GM23338 (cell line): ENCODE measurements at regions not wholly inside any gene's neighbourhood (a gene's known extent, or its start where the extent isn't known, plus 50 kb on each side); places are given as distances from the start of the nearest gene placed in this dataset.

Experiments
- ATAC-seq: fragments of 200-7000 bp; cut with Tn5 transposase; 3 replicates; pipeline ENCODE4 v1.9.1; 2020
- DNase-seq: peaks from one replicate; pipeline ENCODE4 v3.0.0-alpha.2; 2015; ENCODE audit warnings: low spot score
- H2AFZ ChIP-seq: fragments of 200-600 bp; sonication (generic); 2 replicates; pipeline ENCODE4 v1.8.0; 2016; ENCODE audit warnings: antibody characterized with exemption, mild to moderate bottlenecking, moderate library complexity
- H3F3A ChIP-seq: fragments of 200-600 bp; sonication (generic); replicated peaks from 2 replicates; pipeline ENCODE4 v1.8.0; 2017; ENCODE audit warnings: antibody characterized with exemption, mixed run types, low read depth
- H3K27ac ChIP-seq: fragments of 200-600 bp; sonication (generic); 2 replicates; pipeline ENCODE4 v1.6.1; 2016; ENCODE audit warnings: low read depth
- H3K27me3 ChIP-seq: fragments of 200-600 bp; sonication (generic); 2 replicates; pipeline ENCODE4 v1.8.0; 2016; ENCODE audit warnings: mild to moderate bottlenecking, mixed run types, moderate library complexity; ENCODE audit not compliant: insufficient read depth
- H3K36me3 ChIP-seq: fragments of 200-600 bp; sonication (generic); 2 replicates; pipeline ENCODE4 v1.8.0; 2016; ENCODE audit warnings: mild to moderate bottlenecking; ENCODE audit not compliant: insufficient read depth
- H3K4me1 ChIP-seq: fragments of 200-600 bp; sonication (generic); 2 replicates; pipeline ENCODE4 v1.8.0; 2016; ENCODE audit warnings: mild to moderate bottlenecking, moderate library complexity; ENCODE audit not compliant: insufficient read depth
- H3K4me2 ChIP-seq: fragments of 200-600 bp; sonication (generic); 2 replicates; pipeline ENCODE4 v1.7.1; 2017; ENCODE audit warnings: mixed run types
- H3K4me3 ChIP-seq: fragments of 200-600 bp; sonication (generic); 2 replicates; pipeline ENCODE4 v1.6.1; 2016; ENCODE audit warnings: mixed run types
- H3K79me2 ChIP-seq: fragments of 200-600 bp; sonication (generic); replicated peaks from 2 replicates; pipeline ENCODE4 v1.8.0; 2017; ENCODE audit warnings: mild to moderate bottlenecking; ENCODE audit not compliant: insufficient read depth
- H3K9me2 ChIP-seq: fragments of 200-600 bp; sonication (generic); 2 replicates; pipeline ENCODE4 v1.8.0; 2017; ENCODE audit not compliant: insufficient read depth
- H4K20me1 ChIP-seq: fragments of 200-600 bp; sonication (generic); replicated peaks from 2 replicates; pipeline ENCODE4 v1.8.0; 2017; ENCODE audit warnings: mild to moderate bottlenecking; ENCODE audit not compliant: insufficient read depth
- H3K27ac Mint-ChIP-seq: 2 replicates; pipeline ENCODE4 v1.8.0; 2020; ENCODE audit warnings: inconsistent platforms, mild to moderate bottlenecking, moderate library complexity, mixed read lengths
- H3K27me3 Mint-ChIP-seq: 3 replicates; pipeline ENCODE4 v1.8.0; 2022; ENCODE audit warnings: low read depth, mild to moderate bottlenecking, moderate library complexity, mixed read lengths, inconsistent platforms; ENCODE audit not compliant: insufficient read depth, poor library complexity
- H3K36me3 Mint-ChIP-seq: 3 replicates; pipeline ENCODE4 v1.8.0; 2021; ENCODE audit warnings: low read depth, mild to moderate bottlenecking, inconsistent platforms, moderate library complexity, mixed read lengths
- H3K4me1 Mint-ChIP-seq: 3 replicates; pipeline ENCODE4 v1.8.0; 2020; ENCODE audit warnings: mild to moderate bottlenecking, inconsistent platforms, mixed read lengths
- H3K4me3 Mint-ChIP-seq: 3 replicates; pipeline ENCODE4 v1.8.0; 2021; ENCODE audit warnings: moderate library complexity, mild to moderate bottlenecking, inconsistent platforms, mixed read lengths
- H3K9me3 Mint-ChIP-seq: 3 replicates; pipeline ENCODE4 v1.8.0; 2020; ENCODE audit warnings: moderate library complexity, mild to moderate bottlenecking, inconsistent platforms, mixed read lengths
- NANOG ChIP-seq: IDR thresholded peaks from 2 replicates; pipeline ENCODE4 v1.6.1; 2016; ENCODE audit warnings: antibody characterized with exemption, borderline replicate concordance
- POLR2AphosphoS5 ChIP-seq: IDR thresholded peaks from 2 replicates; pipeline ENCODE4 v1.6.1; 2016; ENCODE audit warnings: antibody characterized with exemption, low read depth
- STAT1 ChIP-seq: IDR thresholded peaks from one replicate; pipeline ENCODE4 v1.6.1; 2016; ENCODE audit warnings: antibody characterized with exemption; ENCODE audit not compliant: unreplicated experiment
- ZNF114 ChIP-seq: fragments of 250-450 bp; sonication (Bioruptor Pico); IDR thresholded peaks from 2 replicates; pipeline ENCODE4 v1.5.0; 2020; ENCODE audit warnings: mild to moderate bottlenecking, moderate library complexity
- TF ChIP-seq, protein P1 (sequence below): IDR thresholded peaks from 2 replicates; pipeline ENCODE4 v1.6.1; 2016; ENCODE audit warnings: antibody characterized with exemption
- TF ChIP-seq, protein P2 (sequence below): fragments of 250-450 bp; sonication (Bioruptor Pico); IDR thresholded peaks from 2 replicates; pipeline ENCODE4 v1.5.0; 2020; ENCODE audit warnings: mild to moderate bottlenecking, moderate library complexity

DNA sequence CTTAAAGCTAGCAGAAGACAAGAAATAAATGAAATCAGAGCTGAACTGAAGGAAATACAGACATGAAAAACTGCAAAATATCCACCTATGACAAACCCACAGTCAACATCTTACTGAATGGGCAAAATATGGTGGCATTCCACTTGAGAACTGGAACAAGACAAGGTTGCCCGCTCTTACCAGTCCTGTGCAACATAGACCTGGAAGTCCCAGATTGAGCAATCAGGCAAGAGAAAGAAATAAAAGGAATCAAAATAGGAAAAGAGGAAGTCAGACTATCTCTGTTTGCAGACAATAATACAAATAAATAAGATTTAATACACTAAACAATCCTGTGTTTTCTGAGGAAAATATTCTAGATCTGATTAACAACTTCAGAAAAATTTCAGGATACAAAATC lies 570.5 kb upstream of the SEMA3D start:
- Mint-ChIP-seq H3K4me1 (no peaks in the 10 kb centered on the region), H3K9me3 (peaks cover 4% of the 10 kb centered on the region; the same call in 2 of the 3 replicates), H3K36me3 (no peaks in the 10 kb centered on the region; the same call in 2 of the 3 replicates), H3K27me3 (peaks cover 6% of the 10 kb centered on the region), H3K27ac (no peak overlapping the region), H3K4me3 (no peak overlapping the region)
- Histone ChIP-seq H3K27me3 (peaks cover 21% of the 10 kb centered on the region), H3F3A (no peaks in the 10 kb centered on the region), H3K79me2 (no peaks in the 10 kb centered on the region), H3K4me1 (no peaks in the 10 kb centered on the region), H3K9me2 (no peaks in the 10 kb centered on the region), H3K4me3 (no peak overlapping the region), H3K36me3 (no peaks in the 10 kb centered on the region), H4K20me1 (no peaks in the 10 kb centered on the region), H2AFZ (no peak overlapping the region), H3K27ac (no peak overlapping the region), H3K4me2 (no peak overlapping the region)
- no peak for DNase-seq
- ATAC-seq, result no peak
- TF ChIP-seq POLR2AphosphoS5 (no peak), STAT1 (no peak), ZNF114 (no peak), NANOG (no peak)
- TF ChIP-seq, protein P1, sequence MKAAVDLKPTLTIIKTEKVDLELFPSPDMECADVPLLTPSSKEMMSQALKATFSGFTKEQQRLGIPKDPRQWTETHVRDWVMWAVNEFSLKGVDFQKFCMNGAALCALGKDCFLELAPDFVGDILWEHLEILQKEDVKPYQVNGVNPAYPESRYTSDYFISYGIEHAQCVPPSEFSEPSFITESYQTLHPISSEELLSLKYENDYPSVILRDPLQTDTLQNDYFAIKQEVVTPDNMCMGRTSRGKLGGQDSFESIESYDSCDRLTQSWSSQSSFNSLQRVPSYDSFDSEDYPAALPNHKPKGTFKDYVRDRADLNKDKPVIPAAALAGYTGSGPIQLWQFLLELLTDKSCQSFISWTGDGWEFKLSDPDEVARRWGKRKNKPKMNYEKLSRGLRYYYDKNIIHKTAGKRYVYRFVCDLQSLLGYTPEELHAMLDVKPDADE, result no peak
- TF ChIP-seq, protein P2, sequence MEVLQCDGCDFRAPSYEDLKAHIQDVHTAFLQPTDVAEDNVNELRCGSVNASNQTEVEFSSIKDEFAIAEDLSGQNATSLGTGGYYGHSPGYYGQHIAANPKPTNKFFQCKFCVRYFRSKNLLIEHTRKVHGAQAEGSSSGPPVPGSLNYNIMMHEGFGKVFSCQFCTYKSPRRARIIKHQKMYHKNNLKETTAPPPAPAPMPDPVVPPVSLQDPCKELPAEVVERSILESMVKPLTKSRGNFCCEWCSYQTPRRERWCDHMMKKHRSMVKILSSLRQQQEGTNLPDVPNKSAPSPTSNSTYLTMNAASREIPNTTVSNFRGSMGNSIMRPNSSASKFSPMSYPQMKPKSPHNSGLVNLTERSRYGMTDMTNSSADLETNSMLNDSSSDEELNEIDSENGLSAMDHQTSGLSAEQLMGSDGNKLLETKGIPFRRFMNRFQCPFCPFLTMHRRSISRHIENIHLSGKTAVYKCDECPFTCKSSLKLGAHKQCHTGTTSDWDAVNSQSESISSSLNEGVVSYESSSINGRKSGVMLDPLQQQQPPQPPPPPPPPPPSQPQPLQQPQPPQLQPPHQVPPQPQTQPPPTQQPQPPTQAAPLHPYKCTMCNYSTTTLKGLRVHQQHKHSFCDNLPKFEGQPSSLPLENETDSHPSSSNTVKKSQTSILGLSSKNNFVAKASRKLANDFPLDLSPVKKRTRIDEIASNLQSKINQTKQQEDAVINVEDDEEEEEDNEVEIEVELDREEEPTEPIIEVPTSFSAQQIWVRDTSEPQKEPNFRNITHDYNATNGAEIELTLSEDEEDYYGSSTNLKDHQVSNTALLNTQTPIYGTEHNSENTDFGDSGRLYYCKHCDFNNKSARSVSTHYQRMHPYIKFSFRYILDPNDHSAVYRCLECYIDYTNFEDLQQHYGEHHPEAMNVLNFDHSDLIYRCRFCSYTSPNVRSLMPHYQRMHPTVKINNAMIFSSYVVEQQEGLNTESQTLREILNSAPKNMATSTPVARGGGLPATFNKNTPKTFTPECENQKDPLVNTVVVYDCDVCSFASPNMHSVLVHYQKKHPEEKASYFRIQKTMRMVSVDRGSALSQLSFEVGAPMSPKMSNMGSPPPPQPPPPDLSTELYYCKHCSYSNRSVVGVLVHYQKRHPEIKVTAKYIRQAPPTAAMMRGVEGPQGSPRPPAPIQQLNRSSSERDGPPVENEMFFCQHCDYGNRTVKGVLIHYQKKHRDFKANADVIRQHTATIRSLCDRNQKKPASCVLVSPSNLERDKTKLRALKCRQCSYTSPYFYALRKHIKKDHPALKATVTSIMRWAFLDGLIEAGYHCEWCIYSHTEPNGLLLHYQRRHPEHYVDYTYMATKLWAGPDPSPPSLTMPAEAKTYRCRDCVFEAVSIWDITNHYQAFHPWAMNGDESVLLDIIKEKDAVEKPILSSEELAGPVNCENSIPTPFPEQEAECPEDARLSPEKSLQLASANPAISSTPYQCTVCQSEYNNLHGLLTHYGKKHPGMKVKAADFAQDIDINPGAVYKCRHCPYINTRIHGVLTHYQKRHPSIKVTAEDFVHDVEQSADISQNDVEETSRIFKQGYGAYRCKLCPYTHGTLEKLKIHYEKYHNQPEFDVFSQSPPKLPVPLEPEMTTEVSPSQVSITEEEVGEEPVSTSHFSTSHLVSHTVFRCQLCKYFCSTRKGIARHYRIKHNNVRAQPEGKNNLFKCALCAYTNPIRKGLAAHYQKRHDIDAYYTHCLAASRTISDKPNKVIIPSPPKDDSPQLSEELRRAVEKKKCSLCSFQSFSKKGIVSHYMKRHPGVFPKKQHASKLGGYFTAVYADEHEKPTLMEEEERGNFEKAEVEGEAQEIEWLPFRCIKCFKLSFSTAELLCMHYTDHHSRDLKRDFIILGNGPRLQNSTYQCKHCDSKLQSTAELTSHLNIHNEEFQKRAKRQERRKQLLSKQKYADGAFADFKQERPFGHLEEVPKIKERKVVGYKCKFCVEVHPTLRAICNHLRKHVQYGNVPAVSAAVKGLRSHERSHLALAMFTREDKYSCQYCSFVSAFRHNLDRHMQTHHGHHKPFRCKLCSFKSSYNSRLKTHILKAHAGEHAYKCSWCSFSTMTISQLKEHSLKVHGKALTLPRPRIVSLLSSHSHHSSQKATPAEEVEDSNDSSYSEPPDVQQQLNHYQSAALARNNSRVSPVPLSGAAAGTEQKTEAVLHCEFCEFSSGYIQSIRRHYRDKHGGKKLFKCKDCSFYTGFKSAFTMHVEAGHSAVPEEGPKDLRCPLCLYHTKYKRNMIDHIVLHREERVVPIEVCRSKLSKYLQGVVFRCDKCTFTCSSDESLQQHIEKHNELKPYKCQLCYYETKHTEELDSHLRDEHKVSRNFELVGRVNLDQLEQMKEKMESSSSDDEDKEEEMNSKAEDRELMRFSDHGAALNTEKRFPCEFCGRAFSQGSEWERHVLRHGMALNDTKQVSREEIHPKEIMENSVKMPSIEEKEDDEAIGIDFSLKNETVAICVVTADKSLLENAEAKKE (CRISPR knock-in tag), result no peak
